ENCODE measurements at regions not wholly inside any gene's neighbourhood (a gene's known extent, or its start where the extent isn't known, plus 50 kb on each side); places are given as distances from the start of the nearest gene placed in this dataset.

DNA sequence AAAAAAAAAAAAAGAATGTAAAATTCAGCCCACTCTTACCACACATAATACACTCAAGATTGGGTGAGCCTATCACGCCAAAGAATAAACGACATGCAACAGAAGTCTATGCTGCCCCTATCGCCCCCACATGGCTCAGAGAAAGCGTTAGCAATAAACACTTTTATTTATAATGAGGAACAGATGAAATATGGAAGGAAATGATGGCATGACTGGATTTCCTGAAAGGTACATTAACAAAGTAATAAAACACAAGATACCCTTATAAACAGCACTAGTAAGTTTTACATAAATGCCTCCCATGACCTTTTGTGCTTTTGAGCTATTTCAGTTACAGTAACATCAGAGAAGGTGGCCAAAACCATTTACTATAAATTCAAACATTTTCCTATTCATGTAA lies 71.4 kb upstream of the SCAF8 start:
- TF ChIP-seq, protein P1, sequence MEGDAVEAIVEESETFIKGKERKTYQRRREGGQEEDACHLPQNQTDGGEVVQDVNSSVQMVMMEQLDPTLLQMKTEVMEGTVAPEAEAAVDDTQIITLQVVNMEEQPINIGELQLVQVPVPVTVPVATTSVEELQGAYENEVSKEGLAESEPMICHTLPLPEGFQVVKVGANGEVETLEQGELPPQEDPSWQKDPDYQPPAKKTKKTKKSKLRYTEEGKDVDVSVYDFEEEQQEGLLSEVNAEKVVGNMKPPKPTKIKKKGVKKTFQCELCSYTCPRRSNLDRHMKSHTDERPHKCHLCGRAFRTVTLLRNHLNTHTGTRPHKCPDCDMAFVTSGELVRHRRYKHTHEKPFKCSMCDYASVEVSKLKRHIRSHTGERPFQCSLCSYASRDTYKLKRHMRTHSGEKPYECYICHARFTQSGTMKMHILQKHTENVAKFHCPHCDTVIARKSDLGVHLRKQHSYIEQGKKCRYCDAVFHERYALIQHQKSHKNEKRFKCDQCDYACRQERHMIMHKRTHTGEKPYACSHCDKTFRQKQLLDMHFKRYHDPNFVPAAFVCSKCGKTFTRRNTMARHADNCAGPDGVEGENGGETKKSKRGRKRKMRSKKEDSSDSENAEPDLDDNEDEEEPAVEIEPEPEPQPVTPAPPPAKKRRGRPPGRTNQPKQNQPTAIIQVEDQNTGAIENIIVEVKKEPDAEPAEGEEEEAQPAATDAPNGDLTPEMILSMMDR (conservative IDR thresholded peaks at IDR 0.05), result no peak
- no peak for TF ChIP-seq EZH2 (IDR thresholded peaks at IDR 0.05; ENCODE audit: low read depth)
